HG02973 (cell line): ENCODE measurements at regions not wholly inside any gene's neighbourhood (a gene's known extent, or its start where the extent isn't known, plus 50 kb on each side); places are given as distances from the start of the nearest gene placed in this dataset.

Experiments used
- ATAC-seq: cut with Tn5 transposase; IDR thresholded peaks from one replicate; pipeline ENCODE4 v1.9.1; 2021; ENCODE audit warnings: moderate library complexity; ENCODE audit not compliant: unreplicated experiment

DNA sequence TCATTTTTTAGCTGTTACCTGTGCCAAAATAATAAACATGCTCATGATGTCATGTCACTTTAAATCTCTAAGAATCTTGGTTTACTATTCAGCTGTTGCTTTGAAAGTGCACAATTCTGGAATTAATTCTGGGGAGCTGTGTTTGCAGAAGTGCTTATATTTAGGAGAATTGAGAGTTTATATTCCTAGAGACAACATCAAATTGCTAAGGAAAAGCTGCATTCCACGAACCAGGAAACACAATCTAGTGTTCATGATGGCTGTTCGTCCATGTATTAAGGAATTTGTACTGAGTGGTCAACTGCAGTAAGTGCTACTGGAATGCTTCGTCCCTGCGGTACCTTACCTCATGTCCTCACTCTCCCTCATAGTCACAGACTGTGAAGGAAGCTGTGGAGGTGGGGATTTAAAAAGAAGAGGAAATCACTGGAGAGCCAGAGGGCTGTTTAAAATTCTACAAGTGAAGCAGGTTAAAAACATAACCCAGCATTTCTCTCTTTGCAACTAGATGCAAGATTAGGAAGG lies 161.0 kb downstream of the TRMT11 start:
- no peak for ATAC-seq

DNA sequence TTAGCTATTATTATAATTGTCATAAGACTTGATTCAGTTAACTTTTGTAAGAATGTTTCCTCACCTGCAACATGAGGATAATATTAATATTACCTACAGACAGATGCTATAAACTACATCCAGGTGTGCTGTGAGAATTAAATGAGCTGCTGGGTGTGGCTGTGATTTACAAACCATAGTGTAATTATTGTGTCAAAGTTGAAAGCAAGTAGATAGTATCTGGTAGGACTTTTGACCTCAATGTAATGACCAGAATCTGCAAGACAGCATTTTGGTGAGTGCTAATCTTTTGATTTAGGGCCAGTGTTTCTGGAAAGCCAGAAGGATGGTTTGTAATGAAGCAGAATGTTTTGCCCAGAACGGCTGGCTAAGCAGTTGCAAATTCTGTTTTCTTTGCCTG lies 162.5 kb downstream of the TRMT11 start:
- ATAC-seq, result no peak

- ATAC-seq, result no peak
Observed at GRCh38 chr6:126152372-126152745, 166.0 kb downstream of the TRMT11 start.

DNA sequence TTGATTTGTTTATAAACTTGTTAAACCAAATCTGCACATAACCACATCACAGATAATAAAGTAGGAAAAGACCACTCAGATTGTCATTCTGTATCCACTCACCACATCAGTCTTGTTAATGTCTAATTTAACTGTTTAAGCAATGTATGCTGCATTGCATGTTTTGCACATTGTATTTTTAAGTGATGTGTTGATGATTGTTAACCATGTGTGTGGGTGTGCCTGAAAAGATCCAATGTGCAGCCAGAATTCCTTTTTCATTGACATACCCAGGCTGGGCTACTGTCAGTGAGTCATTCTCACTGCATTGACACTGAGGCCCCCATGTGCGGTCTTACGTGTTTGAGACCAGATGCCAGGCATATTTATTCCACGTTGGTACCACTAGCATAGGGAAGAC lies 167.3 kb downstream of the TRMT11 start:
- no peak for ATAC-seq

GRCh38 chr6:126156973-126157372 lies 170.6 kb downstream of the TRMT11 start:
- ATAC-seq, result no peak

DNA sequence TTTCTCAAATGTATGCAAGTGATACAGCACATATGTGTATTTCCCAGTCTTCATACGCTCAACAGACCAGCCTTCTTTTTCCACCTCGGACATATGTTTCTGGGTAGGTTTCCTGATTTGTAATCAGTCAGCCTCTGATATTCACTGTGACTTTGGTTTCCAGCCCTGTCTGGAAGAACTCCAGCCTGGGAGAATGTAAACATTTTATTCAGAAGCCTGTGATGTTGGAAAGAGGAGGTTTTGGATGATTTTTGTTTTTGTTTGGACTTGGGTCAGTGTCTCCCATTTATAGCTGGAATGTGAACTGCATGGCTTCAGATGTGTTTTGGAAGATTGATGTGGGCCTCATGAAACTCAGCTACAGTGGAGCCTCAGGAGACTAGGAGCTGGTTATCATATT lies 172.2 kb upstream of the CENPW start:
- no peak for ATAC-seq

DNA sequence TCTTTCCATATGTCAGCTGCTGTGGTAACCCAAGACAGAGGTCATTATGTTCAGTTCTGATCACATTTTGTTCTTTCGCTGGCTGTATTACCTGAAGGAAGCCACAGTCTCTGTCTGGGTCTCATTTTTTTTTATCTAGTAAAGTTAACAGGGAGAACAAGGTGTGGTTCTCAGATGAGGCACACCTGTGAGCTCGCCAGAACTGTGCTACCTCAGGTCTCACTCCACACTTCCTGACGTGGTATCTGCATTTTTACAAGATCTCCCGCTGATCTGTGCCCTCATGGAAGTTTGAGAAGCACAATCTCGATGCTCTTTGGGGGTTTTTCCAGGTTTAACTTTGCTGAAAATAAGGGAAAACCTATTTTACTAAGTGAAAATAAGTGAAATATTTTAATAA lies 169.5 kb upstream of the CENPW start:
- no peak for ATAC-seq

DNA sequence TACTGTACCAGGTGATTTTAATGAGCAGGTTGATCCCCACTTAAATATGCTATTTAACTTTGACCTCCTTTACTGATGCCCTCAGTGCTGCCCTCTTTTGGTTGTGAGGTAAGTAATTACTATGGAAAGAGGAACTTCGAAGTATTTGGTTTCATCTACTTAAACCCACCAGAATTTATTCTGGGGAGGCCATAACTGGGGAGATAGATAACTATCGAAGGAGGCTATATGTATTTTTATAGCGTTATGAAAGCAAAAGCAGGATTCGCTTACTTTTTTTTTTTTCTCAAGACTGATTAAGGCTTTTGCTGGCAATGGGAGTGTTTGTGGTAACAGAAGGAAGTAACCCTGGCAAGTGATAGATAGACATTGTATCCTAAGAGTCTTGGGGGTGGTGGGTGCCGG lies 168.9 kb upstream of the CENPW start:
- peak; percentile 85 for ATAC-seq

- ATAC-seq, result no peak
Observed at GRCh38 chr6:126172131-126172530, 167.8 kb upstream of the CENPW start.

GRCh38 chr6:126173265-126173664 lies 166.7 kb upstream of the CENPW start:
- no peak for ATAC-seq

DNA sequence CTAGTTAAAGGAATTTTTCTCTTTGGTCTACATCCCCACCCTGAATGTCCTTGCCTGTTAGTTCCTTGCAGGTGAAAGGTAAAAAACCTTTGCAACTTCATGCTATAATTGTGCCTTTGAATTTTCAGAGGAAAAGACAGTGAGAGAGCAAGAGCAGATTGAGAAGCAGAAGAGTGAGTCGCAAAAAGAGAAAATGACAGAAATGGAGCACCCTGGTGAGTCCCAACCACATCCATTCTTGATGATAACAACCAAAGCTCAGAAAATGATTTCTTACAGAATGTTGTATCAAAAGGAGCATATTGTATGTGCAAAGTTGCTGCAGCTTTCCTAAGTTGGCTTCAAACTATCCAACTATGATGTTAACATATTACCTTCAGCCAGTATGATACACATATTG lies 165.2 kb upstream of the CENPW start:
- ATAC-seq, result no peak

- no peak for ATAC-seq
Observed at GRCh38 chr6:126175251-126175650, 164.7 kb upstream of the CENPW start.

DNA sequence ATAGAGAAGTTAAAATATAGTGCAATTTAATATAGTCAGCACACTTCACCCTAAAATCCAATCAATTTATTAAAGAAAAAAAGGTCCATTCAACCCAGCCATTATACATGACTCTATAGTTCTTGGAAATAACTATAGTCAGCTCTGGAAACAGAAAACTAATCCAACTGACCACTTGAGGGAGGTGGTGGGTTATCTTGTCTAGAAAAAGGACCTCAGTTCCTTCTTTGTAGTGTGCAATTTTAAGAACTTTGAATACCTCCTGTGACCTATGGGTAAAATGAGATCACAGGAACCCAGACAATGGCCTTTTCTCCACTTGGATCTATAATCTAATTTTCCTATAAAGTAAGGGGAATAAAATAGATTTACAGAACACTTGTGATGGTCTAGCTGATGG lies 163.6 kb upstream of the CENPW start:
- no peak for ATAC-seq

- ATAC-seq, result no peak
Observed at GRCh38 chr6:126180585-126180984, 159.3 kb upstream of the CENPW start.

- no peak for ATAC-seq
Observed at GRCh38 chr6:126181173-126181741, 158.7 kb upstream of the CENPW start.

GRCh38 chr6:126181890-126182289 lies 158.0 kb upstream of the CENPW start:
- ATAC-seq, result no peak

DNA sequence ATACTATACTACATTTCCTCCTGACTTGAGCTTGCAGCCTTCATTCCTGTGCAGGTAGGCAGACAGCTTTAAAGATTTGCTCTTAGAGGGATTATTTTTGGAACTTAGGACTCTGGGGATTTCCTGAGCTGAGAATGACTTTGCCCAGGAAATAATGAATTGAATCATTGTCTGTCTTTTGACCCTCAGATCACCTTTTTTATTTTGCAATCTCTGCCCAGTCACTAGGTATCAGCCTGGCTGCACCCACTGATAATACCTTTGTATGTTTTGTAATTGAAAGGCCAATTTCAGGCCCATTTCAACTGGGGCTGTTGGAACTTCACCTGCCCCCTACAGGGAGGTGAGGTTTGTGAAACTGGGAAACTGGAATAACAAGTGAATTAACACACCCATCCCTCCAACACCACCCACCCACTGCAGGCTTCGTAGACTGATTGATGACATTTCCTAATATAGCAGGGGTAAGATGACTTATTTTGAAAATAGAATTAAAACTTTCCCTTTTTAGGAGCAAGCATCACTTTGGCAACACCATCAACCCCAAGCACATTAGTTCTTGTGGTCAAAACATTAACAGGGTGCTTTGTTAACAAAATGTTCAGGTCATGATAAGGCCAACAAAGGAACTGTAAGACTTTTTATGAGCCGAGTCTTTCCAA lies 157.1 kb upstream of the CENPW start:
- no peak for ATAC-seq

- ATAC-seq, result no peak
Observed at GRCh38 chr6:126185774-126186173, 154.1 kb upstream of the CENPW start.

GRCh38 chr6:126188279-126188909 lies 151.5 kb upstream of the CENPW start:
- no peak for ATAC-seq

DNA sequence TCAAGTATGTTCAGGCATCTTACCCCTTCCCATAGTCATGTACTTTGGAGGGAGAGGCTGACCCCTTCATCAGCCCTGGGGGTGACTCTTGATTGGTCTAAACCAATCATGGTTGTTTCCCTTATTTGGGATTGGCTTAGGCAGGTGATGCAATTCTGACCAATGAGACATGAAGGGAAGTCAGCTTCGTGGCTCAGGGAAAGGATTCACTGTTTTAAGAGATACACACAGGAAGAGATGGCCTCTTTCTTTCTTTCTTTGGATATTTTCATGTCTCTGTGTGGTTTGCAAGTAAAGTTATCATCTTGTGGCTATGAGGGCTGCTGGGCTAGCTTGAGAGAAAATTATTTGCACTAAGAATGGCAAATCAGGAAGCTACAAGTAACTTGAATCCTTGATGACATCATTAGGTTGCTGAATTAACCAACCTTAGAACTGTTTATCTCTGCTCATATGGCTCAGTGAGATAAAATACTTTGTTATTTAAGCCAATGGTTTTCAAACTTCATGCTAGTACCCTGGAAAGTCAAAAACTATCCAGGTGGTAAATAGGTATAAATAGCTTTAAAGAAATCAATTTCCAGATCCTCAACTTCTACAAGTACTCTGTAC lies 144.2 kb upstream of the CENPW start:
- no peak for ATAC-seq

- no peak for ATAC-seq
Observed at GRCh38 chr6:126198631-126199030, 141.3 kb upstream of the CENPW start.

DNA sequence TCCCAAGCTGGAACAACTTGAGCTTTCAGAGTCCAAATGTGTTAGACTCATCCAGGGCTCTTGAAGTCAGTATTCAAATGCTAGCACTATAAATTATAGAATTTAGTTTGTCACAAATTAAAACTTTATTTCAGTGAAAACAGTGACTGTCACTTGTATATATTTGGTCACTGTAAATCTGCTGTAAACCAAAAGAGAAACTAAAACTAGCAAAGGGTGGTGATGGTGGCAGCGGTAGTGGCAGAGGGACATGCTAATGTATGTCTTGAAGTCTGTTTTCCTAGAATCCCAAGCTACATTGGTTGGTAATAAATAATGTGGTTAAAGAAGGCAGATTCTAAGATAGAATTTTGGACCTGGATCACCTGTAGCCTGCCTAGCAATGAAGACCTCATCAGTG lies 140.4 kb upstream of the CENPW start:
- no peak for ATAC-seq
